RPMI8226 (cell line): ENCODE measurements at regions not wholly inside any gene's neighbourhood (a gene's known extent, or its start where the extent isn't known, plus 50 kb on each side); places are given as distances from the start of the nearest gene placed in this dataset.

Source experiments
- DNase-seq: peaks from one replicate; pipeline ENCODE4 v3.0.0-alpha.2; 2015

GRCh38 chr3:42345811-42346210 lies 64.6 kb downstream of the LYZL4 start:
- DNase-seq, result peak; percentile 9

GRCh38 chr3:42340466-42340865 lies 69.9 kb downstream of the LYZL4 start:
- DNase-seq, result no peak

- DNase-seq, result no peak
These were observed 71.1 kb downstream of the LYZL4 start for GRCh38 chr3:42339321-42339720.

- DNase-seq, result no peak
These were observed 70.1 kb upstream of the CCK start for GRCh38 chr3:42336103-42336502.

- DNase-seq, result no peak
These were observed 51.2 kb upstream of the CCK start for GRCh38 chr3:42317137-42317536.
